PC-9 (cell line): ENCODE measurements at regions not wholly inside any gene's neighbourhood (a gene's known extent, or its start where the extent isn't known, plus 50 kb on each side); places are given as distances from the start of the nearest gene placed in this dataset.

Experiments used
- EZH2 ChIP-seq: fragments of 200-600 bp; sonication (generic); IDR thresholded peaks from 2 replicates; pipeline ENCODE4 v1.8.0; 2017; ENCODE audit warnings: antibody characterized with exemption, low read depth
- TF ChIP-seq, protein P1 (sequence below): fragments of 200-600 bp; sonication (generic); conservative IDR thresholded peaks from 2 replicates; pipeline ENCODE4 v1.6.1; 2017; ENCODE audit warnings: mixed run types, antibody characterized with exemption, mild to moderate bottlenecking, moderate library complexity

GRCh38 chr15:101578443-101578894, 73.7 kb downstream of the TM2D3 start:
- no peak for TF ChIP-seq EZH2
- TF ChIP-seq, protein P1, sequence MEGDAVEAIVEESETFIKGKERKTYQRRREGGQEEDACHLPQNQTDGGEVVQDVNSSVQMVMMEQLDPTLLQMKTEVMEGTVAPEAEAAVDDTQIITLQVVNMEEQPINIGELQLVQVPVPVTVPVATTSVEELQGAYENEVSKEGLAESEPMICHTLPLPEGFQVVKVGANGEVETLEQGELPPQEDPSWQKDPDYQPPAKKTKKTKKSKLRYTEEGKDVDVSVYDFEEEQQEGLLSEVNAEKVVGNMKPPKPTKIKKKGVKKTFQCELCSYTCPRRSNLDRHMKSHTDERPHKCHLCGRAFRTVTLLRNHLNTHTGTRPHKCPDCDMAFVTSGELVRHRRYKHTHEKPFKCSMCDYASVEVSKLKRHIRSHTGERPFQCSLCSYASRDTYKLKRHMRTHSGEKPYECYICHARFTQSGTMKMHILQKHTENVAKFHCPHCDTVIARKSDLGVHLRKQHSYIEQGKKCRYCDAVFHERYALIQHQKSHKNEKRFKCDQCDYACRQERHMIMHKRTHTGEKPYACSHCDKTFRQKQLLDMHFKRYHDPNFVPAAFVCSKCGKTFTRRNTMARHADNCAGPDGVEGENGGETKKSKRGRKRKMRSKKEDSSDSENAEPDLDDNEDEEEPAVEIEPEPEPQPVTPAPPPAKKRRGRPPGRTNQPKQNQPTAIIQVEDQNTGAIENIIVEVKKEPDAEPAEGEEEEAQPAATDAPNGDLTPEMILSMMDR = no peak
